Panc1 (cell line): ENCODE measurements at regions not wholly inside any gene's neighbourhood (a gene's known extent, or its start where the extent isn't known, plus 50 kb on each side); places are given as distances from the start of the nearest gene placed in this dataset.

Experiments
- CTCF ChIP-seq: fragments of 450-650 bp; IDR thresholded peaks from 2 replicates; pipeline ENCODE4 v1.5.1; 2017; ENCODE audit warnings: mild to moderate bottlenecking
- POLR2AphosphoS5 ChIP-seq: IDR thresholded peaks from 2 replicates; pipeline ENCODE4 v1.6.1; 2012; ENCODE audit warnings: mild to moderate bottlenecking, low read depth, low read length, moderate library complexity

GRCh38 chr10:124143721-124144120 lies 50.3 kb upstream of the CHST15 start:
- TF ChIP-seq POLR2AphosphoS5 (no peak), CTCF (no peak)
